Nephron (organoid): ENCODE measurements at regions not wholly inside any gene's neighbourhood (a gene's known extent, or its start where the extent isn't known, plus 50 kb on each side); places are given as distances from the start of the nearest gene placed in this dataset.
A peak's percentile ranks its signal among the peaks of the same experiment; 100 is the strongest.

Source experiments
- H3K27ac Mint-ChIP-seq, 3 experiments: 2 replicates each; pipeline ENCODE4 v1.8.0; 2020; ENCODE audit warnings: mixed read lengths in 3 of 3, mild to moderate bottlenecking in 2 of 3, moderate library complexity in 1 of 3
- H3K27me3 Mint-ChIP-seq: 2 replicates; pipeline ENCODE4 v1.8.0; 2021; ENCODE audit warnings: low read depth, mild to moderate bottlenecking, moderate library complexity, mixed read lengths
- H3K36me3 Mint-ChIP-seq: 2 replicates; pipeline ENCODE4 v1.8.0; 2020; ENCODE audit warnings: low read depth, mixed read lengths
- H3K4me1 Mint-ChIP-seq: 2 replicates; pipeline ENCODE4 v1.8.0; 2020; ENCODE audit warnings: mixed read lengths
- H3K4me3 Mint-ChIP-seq, 3 experiments: 2 replicates each; pipeline ENCODE4 v1.8.0; 2020; ENCODE audit warnings: mild to moderate bottlenecking in 3 of 3, mixed read lengths in 3 of 3, moderate library complexity in 2 of 3
- H3K9me3 Mint-ChIP-seq: 2 replicates; pipeline ENCODE4 v1.8.0; 2020; ENCODE audit warnings: mixed read lengths
- CTCF ChIP-seq, 3 experiments: fragments of 200-600 bp; sonication (generic); IDR thresholded peaks; one replicate each; pipeline ENCODE4 v1.5.0; 2021; ENCODE audit warnings: antibody characterized with exemption in 3 of 3; ENCODE audit not compliant: unreplicated experiment in 3 of 3

- H3K36me3 Mint-ChIP-seq, result no peaks in the 10 kb centered on the region
- no peaks in the 10 kb centered on the region for H3K27me3 Mint-ChIP-seq
- H3K9me3 Mint-ChIP-seq, result peaks cover 2% of the 10 kb centered on the region
- no peak for TF ChIP-seq CTCF (IDR thresholded peaks at IDR 0.05; ENCODE audit: unreplicated experiment in 3 of 3)
- H3K4me3 Mint-ChIP-seq, result no peak overlapping the region
- H3K4me1 Mint-ChIP-seq, result peaks cover 19% of the 10 kb centered on the region
- peak overlapping the region; percentile 35 to 82 (median 61) for H3K27ac Mint-ChIP-seq
Measured at GRCh38 chr3:154034797-154035330, 86.3 kb upstream of the ARHGEF26 start.

GRCh38 chr3:154040283-154040682 is 80.9 kb upstream of the ARHGEF26 start:
- H3K4me1 Mint-ChIP-seq, result peaks cover 8% of the 10 kb centered on the region
- no peaks in the 10 kb centered on the region for H3K36me3 Mint-ChIP-seq
- TF ChIP-seq CTCF (IDR thresholded peaks at IDR 0.05; ENCODE audit: unreplicated experiment in 3 of 3), result peak in 1 of 3 experiments; percentile 9
- H3K27ac Mint-ChIP-seq, result no peak overlapping the region
- peaks cover 2% of the 10 kb centered on the region for H3K9me3 Mint-ChIP-seq
- no peaks in the 10 kb centered on the region for H3K27me3 Mint-ChIP-seq
- H3K4me3 Mint-ChIP-seq, result no peak overlapping the region

GRCh38 chr3:154044671-154045070 is 76.5 kb upstream of the ARHGEF26 start:
- no peak overlapping the region for H3K4me3 Mint-ChIP-seq
- no peaks in the 10 kb centered on the region for H3K36me3 Mint-ChIP-seq
- no peaks in the 10 kb centered on the region for H3K4me1 Mint-ChIP-seq
- H3K27me3 Mint-ChIP-seq, result no peaks in the 10 kb centered on the region
- TF ChIP-seq CTCF (IDR thresholded peaks at IDR 0.05; ENCODE audit: unreplicated experiment in 3 of 3), result no peak
- no peak overlapping the region for H3K27ac Mint-ChIP-seq
- no peaks in the 10 kb centered on the region for H3K9me3 Mint-ChIP-seq

DNA sequence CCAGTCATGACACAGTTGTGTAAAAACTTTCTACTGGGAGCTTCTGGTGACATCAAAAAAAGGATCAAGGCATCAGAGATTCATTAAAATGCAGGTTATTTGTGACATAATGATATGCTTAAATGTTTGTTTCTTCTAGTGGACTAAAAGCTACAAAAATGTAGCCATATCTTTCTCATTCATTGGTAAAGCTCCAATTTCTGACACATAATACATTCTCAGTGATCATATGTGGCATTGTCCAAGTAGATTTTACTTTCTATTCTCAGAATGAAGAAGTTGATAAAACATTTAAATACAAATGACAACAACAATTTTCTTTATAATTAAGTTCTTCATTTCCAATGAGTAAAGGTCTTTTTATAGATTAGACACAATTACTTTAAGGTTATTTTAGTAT is 71.0 kb upstream of the ARHGEF26 start:
- H3K27me3 Mint-ChIP-seq, result no peaks in the 10 kb centered on the region
- H3K4me1 Mint-ChIP-seq, result no peaks in the 10 kb centered on the region
- no peaks in the 10 kb centered on the region for H3K36me3 Mint-ChIP-seq
- peaks cover 6% of the 10 kb centered on the region for H3K9me3 Mint-ChIP-seq
- H3K4me3 Mint-ChIP-seq, result no peak overlapping the region
- H3K27ac Mint-ChIP-seq, result no peak overlapping the region
- no peak for TF ChIP-seq CTCF (IDR thresholded peaks at IDR 0.05; ENCODE audit: unreplicated experiment in 3 of 3)

GRCh38 chr3:154050766-154051165 is 70.4 kb upstream of the ARHGEF26 start:
- Mint-ChIP-seq H3K36me3 (no peaks in the 10 kb centered on the region), H3K4me1 (no peaks in the 10 kb centered on the region), H3K4me3 (no peak overlapping the region), H3K9me3 (peaks cover 6% of the 10 kb centered on the region), H3K27ac (no peak overlapping the region), H3K27me3 (no peaks in the 10 kb centered on the region)
- TF ChIP-seq CTCF (IDR thresholded peaks at IDR 0.05; ENCODE audit: unreplicated experiment in 3 of 3), result no peak

- no peak for TF ChIP-seq CTCF (IDR thresholded peaks at IDR 0.05; ENCODE audit: unreplicated experiment in 3 of 3)
- H3K4me1 Mint-ChIP-seq, result peaks cover 15% of the 10 kb centered on the region
- H3K27me3 Mint-ChIP-seq, result no peaks in the 10 kb centered on the region
- no peak overlapping the region for H3K4me3 Mint-ChIP-seq
- H3K9me3 Mint-ChIP-seq, result no peaks in the 10 kb centered on the region
- H3K27ac Mint-ChIP-seq, result peak overlapping the region in 2 of 3 experiments; percentile 22 to 83
- no peaks in the 10 kb centered on the region for H3K36me3 Mint-ChIP-seq
Measured at GRCh38 chr3:154059833-154060232, 61.4 kb upstream of the ARHGEF26 start.
